Renal cortex interstitium (tissue), 11 donors: ENCODE measurements at regions not wholly inside any gene's neighbourhood (a gene's known extent, or its start where the extent isn't known, plus 50 kb on each side); places are given as distances from the start of the nearest gene placed in this dataset.
"Not testable (repeated sequence)": the region's sequence is repeated elsewhere in the genome, so short reads cannot be mapped to it uniquely, and the experiment has no call there.

Experiments
- DNase-seq, 11 donors: peaks; one replicate each; pipeline ENCODE4 v3.0.0-alpha.2; 2013; ENCODE audit warnings: low read depth in 9 of 11, low spot score in 4 of 11; ENCODE audit errors: extremely low read depth in 1 of 11

- no peak for DNase-seq
Measured at GRCh38 chr18:76057386-76057785, 437.7 kb downstream of the ZNF516 start.

- no peak for DNase-seq
Measured at GRCh38 chr18:76056471-76057110, 438.5 kb downstream of the ZNF516 start.

GRCh38 chr18:76055578-76055977 is 439.5 kb downstream of the ZNF516 start:
- DNase-seq, result no peak

- DNase-seq, result no peak
Measured at GRCh38 chr18:76055025-76055424, 440.0 kb downstream of the ZNF516 start.

GRCh38 chr18:76054156-76054555 is 440.9 kb downstream of the ZNF516 start:
- peak in 7 of 11 donors; percentile 16 to 47 (median 23) for DNase-seq

GRCh38 chr18:76053551-76053950 is 441.5 kb downstream of the ZNF516 start:
- no peak for DNase-seq

- DNase-seq, result no peak
Measured at GRCh38 chr18:76052227-76052595, 442.8 kb downstream of the ZNF516 start.

- DNase-seq, result no peak
Measured at GRCh38 chr18:76051396-76052226, 443.4 kb downstream of the ZNF516 start.

- DNase-seq, result no peak
Measured at GRCh38 chr18:76046221-76046620, 448.8 kb downstream of the ZNF516 start.

- no peak for DNase-seq
Measured at GRCh38 chr18:76042511-76042910, 452.5 kb downstream of the ZNF516 start.

- no peak for DNase-seq
Measured at GRCh38 chr18:76018210-76018609, 476.8 kb downstream of the ZNF516 start.

- DNase-seq, result no peak
Measured at GRCh38 chr18:76013057-76013456, 482.0 kb downstream of the ZNF516 start.

GRCh38 chr18:76005632-76006208 is 489.3 kb downstream of the ZNF516 start:
- peak in 9 of 11 donors; percentile 4 to 31 (median 18) for DNase-seq

GRCh38 chr18:75987913-75988312 is 507.1 kb downstream of the ZNF516 start:
- not testable (repeated sequence) for DNase-seq

GRCh38 chr18:75984853-75985252 is 510.2 kb downstream of the ZNF516 start:
- DNase-seq, result no peak

- DNase-seq, result no peak
Measured at GRCh38 chr18:75981102-75981501, 513.9 kb downstream of the ZNF516 start.

GRCh38 chr18:75977081-75977480 is 518.0 kb downstream of the ZNF516 start:
- no peak for DNase-seq

GRCh38 chr18:75970212-75970611 is 524.8 kb downstream of the ZNF516 start:
- no peak for DNase-seq

- no peak for DNase-seq
Measured at GRCh38 chr18:75966431-75966830, 528.6 kb downstream of the ZNF516 start.

- DNase-seq, result no peak
Measured at GRCh38 chr18:75962036-75962572, 532.9 kb downstream of the ZNF516 start.
